Upper lobe of right lung (tissue), 1 donor: ENCODE measurements at regions not wholly inside any gene's neighbourhood (a gene's known extent, or its start where the extent isn't known, plus 50 kb on each side); places are given as distances from the start of the nearest gene placed in this dataset.
"Not testable (repeated sequence)": the region's sequence is repeated elsewhere in the genome, so short reads cannot be mapped to it uniquely, and the experiment has no call there.

Experiments used
- ATAC-seq: fragments of 200-7000 bp; cut with Tn5 transposase; one replicate; pipeline ENCODE4 v1.9.1; 2020; ENCODE audit warnings: mild to moderate bottlenecking, moderate library complexity
- DNase-seq: peaks from one replicate; pipeline ENCODE4 v3.0.0-alpha.2; 2020
- H3K27ac ChIP-seq: fragments of 200-600 bp; one replicate; pipeline ENCODE4 v1.8.0; 2022
- H3K27me3 ChIP-seq: fragments of 200-600 bp; one replicate; pipeline ENCODE4 v1.8.0; 2022; ENCODE audit warnings: mild to moderate bottlenecking
- H3K36me3 ChIP-seq: fragments of 200-600 bp; one replicate; pipeline ENCODE4 v1.8.0; 2022
- H3K4me1 ChIP-seq: fragments of 200-600 bp; one replicate; pipeline ENCODE4 v1.8.0; 2022
- H3K4me3 ChIP-seq: fragments of 200-600 bp; one replicate; pipeline ENCODE4 v1.8.0; 2022; ENCODE audit warnings: mild to moderate bottlenecking
- H3K9me3 ChIP-seq: fragments of 200-600 bp; one replicate; pipeline ENCODE4 v1.8.0; 2022
- intact Hi-C: fragments of 100-400 bp; cut with DNase I; formaldehyde crosslinking; loops from one replicate; pipeline ENCODE4 v1.11.0; 2022
- TF ChIP-seq, protein P1 (sequence below): fragments of 200-600 bp; IDR thresholded peaks from one replicate; pipeline ENCODE4 v1.8.0; 2022; ENCODE audit warnings: antibody characterized with exemption
- donor health status: DM: no; HTN: yes; CAD: no; lungs with severe emphysema.

DNA sequence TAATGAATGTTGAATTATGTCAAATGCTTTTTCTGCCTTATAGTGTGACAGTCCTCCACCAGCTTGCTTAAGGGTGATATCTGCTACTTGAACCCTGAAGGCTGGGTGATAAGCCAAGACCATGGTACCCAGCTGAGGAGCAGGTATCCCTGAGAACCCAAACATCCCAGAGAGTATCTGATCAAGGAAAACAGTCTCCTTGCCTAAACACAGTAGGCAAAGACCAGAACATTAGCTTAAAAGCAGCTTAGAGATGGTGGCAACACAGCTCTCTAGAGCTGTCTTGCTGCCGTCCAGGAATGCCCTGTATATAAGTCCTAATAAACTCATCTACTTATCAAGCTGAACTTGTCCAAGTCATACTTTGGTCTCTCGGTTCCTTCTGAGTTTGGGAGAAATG, 127.7 kb upstream of the PRSS16 start:
- TF ChIP-seq, protein P1, sequence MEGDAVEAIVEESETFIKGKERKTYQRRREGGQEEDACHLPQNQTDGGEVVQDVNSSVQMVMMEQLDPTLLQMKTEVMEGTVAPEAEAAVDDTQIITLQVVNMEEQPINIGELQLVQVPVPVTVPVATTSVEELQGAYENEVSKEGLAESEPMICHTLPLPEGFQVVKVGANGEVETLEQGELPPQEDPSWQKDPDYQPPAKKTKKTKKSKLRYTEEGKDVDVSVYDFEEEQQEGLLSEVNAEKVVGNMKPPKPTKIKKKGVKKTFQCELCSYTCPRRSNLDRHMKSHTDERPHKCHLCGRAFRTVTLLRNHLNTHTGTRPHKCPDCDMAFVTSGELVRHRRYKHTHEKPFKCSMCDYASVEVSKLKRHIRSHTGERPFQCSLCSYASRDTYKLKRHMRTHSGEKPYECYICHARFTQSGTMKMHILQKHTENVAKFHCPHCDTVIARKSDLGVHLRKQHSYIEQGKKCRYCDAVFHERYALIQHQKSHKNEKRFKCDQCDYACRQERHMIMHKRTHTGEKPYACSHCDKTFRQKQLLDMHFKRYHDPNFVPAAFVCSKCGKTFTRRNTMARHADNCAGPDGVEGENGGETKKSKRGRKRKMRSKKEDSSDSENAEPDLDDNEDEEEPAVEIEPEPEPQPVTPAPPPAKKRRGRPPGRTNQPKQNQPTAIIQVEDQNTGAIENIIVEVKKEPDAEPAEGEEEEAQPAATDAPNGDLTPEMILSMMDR: no peak
- Histone ChIP-seq H3K27me3 (no peaks in the 10 kb centered on the region), H3K9me3 (no peaks in the 10 kb centered on the region), H3K4me1 (no peaks in the 10 kb centered on the region), H3K27ac (no peak overlapping the region), H3K4me3 (no peak overlapping the region), H3K36me3 (no peaks in the 10 kb centered on the region)
- intact Hi-C loops: no loop called here
- DNase-seq: no peak
- ATAC-seq: no peak

DNA sequence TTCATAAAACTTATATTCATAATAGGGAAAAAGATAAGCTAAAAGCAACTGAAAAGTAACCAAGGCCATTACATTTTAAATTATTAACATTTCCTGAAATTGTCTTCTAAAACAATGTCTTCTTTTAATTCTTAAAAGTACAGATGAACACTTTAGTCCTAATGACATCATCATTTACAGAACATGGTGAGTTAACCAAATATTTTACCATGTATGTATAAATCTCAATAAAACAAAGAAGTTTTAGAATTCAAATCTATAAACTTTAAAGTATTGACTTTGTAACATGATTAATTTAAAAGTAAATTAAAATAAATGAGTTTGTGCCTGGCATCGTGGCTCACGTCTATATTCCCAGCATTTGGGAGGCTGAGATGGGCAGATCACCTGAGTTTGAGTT, 125.9 kb upstream of the PRSS16 start:
- H3K36me3 ChIP-seq: no peaks in the 10 kb centered on the region
- H3K27ac ChIP-seq: no peak overlapping the region
- intact Hi-C loops: no loop called here
- DNase-seq (no peak), ATAC-seq (no peak)
- no peaks in the 10 kb centered on the region for H3K4me1 ChIP-seq
- TF ChIP-seq, protein P1: no peak
- no peaks in the 10 kb centered on the region for H3K27me3 ChIP-seq
- no peak overlapping the region for H3K4me3 ChIP-seq
- H3K9me3 ChIP-seq: no peaks in the 10 kb centered on the region

- no peak overlapping the region for H3K27ac ChIP-seq
- no peaks in the 10 kb centered on the region for H3K27me3 ChIP-seq
- intact Hi-C loops: no loop called here
- H3K9me3 ChIP-seq: no peaks in the 10 kb centered on the region
- TF ChIP-seq, protein P1: no peak
- ATAC-seq (no peak), DNase-seq (no peak)
- no peaks in the 10 kb centered on the region for H3K4me1 ChIP-seq
- no peak overlapping the region for H3K4me3 ChIP-seq
- H3K36me3 ChIP-seq: no peaks in the 10 kb centered on the region
These were observed 123.2 kb upstream of the PRSS16 start for GRCh38 chr6:27124252-27124657.

- no peak for ATAC-seq
- Histone ChIP-seq H3K4me3 (peak overlapping the region; percentile 34), H3K4me1 (no peaks in the 10 kb centered on the region), H3K27ac (peak overlapping the region; percentile 32), H3K9me3 (no peaks in the 10 kb centered on the region), H3K27me3 (no peaks in the 10 kb centered on the region), H3K36me3 (no peaks in the 10 kb centered on the region)
- intact Hi-C loops: no loop called here
- DNase-seq: no peak
- TF ChIP-seq, protein P1: no peak
These were observed 121.3 kb upstream of the PRSS16 start for GRCh38 chr6:27126046-27126814.

DNA sequence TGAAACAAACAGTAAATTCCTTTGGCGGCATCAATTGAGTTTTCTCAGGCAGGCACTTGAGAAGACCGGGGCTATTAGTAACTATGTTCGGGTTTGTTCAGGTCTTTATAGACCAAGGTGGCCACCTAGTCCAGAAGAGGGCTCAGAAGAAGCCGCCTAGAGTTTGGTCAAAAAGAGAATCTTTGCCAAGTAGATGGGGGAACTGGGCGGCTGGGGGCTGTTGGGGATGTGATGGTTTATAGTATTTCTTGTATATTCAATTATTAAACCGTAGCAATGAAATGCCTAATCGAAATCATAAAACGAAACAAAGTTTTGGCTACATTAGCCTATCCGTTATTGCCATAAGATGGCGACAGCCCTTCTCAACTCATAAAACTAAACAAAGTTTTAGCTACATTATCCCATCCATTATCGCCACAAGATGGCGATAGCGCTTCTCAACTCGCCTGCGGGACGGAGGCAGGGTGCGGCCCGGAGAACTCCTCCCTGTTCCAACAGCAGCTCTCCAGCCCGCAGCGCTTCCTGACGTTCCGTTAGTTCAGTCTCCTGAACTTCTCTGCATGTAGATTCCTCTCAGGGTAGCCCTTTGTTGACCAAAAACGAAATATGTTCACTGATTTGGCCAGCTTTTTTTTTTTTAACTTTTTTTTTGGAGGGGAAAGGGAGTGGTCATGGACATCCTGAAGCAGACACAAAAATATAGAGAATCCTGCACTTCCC, 120.5 kb upstream of the PRSS16 start:
- ATAC-seq (peak; percentile 98), DNase-seq (peak; percentile 91)
- TF ChIP-seq, protein P1: peak; percentile 83
- Histone ChIP-seq H3K4me1 (no peaks in the 10 kb centered on the region), H3K27ac (peak overlapping the region; percentile 32), H3K4me3 (peak overlapping the region; percentile 34), H3K27me3 (no peaks in the 10 kb centered on the region), H3K9me3 (no peaks in the 10 kb centered on the region), H3K36me3 (no peaks in the 10 kb centered on the region)
- intact Hi-C loops: no loop called here

DNA sequence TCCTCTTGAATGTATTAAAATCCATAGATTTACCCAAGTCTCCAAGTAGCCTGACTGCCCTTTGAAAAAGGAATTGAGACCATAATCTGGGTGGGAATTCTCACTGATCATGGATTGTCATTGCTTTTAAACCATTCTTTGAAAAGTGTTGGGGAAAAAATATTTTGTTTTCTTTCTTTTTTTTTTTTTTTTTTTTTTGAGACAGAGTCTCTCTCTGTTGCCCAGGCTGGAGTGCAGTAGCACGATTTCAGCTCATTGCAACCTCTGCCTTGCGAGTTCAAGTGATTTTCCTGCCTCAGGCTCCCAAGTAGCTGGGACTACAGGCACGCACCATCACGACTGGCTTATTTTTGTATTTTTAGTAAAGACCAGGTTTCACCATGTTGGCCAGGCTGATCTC, 119.6 kb upstream of the PRSS16 start:
- H3K4me3 ChIP-seq, H3K27me3 ChIP-seq, DNase-seq, H3K36me3 ChIP-seq, H3K9me3 ChIP-seq, ATAC-seq, intact Hi-C loops, H3K4me1 ChIP-seq, H3K27ac ChIP-seq: not testable (repeated sequence)
